GM19438 (cell line): ENCODE measurements at regions not wholly inside any gene's neighbourhood (a gene's known extent, or its start where the extent isn't known, plus 50 kb on each side); places are given as distances from the start of the nearest gene placed in this dataset.

Source experiments
- ATAC-seq: cut with Tn5 transposase; IDR thresholded peaks from one replicate; pipeline ENCODE4 v1.9.1; 2021; ENCODE audit warnings: low read depth; ENCODE audit not compliant: unreplicated experiment

DNA sequence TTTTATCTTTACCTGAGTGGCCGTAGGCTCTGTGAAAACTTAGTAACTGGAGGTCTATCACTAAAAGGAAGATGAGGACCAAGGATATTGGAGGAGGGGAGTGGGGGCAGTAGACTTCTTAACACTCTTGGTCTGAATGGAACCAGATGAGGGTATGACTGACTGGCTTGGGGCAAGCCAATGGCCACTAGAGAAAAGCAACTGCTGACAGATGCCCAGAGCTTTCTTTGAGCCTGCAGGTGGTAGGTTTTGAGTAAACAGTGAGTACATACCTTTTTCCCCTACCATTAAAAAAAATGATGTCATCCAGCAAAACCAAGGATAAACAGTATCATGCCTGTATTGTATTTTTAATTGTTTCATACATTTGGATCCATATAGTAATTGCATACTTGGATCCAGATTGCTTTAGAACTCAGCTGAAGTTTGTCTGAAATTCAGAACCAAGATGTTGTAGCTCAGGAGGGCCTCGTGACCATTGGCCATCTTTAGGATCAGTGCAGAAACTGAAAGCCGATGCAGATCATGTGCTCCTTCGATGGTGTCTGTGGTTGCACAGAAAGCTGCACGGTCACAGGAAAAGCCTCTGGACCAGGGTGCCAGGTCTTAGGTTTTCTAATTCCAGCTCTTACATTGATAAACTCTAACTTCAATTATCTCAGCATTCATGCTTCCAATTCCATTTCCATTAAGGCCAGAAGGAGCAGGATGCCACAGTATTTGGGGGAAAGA, 131.0 kb downstream of the PDGFRA start:
- no peak for ATAC-seq

DNA sequence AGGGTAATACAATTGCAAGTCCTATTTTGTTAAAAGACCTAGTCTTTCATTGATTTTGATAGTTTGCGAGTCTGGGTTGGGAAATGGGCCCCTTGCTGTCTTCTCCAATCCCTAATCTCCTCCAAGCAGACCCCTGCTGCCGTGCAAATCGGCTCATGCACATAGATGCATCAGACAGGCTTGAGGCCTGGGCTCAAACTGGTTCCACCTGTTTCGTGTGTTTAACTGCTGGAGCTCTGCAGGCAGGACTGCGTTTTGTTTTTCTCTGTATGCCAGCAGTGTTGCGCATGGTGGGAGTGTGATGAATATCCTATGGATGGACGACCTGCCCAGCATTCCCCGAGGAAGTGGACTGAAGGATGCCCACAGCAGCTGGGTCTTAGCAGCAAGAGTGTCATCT, 133.9 kb downstream of the PDGFRA start:
- ATAC-seq: no peak

DNA sequence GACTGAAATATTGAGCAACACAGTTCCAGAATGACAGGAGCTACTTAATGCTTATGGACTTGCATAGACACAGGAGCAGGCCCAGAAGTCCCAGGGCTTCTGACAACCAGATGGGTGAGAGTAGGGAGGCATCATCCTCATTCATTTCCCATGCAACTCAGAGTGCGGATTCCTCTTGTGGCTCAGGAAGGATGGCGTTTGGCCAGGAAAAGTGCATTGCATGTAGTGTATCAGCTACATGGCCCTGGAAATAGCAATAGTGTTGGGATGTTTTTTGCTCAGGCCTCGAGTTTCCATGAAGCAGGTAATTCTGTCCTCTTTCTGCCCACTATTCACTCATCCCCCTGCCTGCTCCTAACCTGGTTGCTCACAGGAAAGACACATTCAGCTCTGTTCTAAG, 136.6 kb downstream of the PDGFRA start:
- no peak for ATAC-seq

DNA sequence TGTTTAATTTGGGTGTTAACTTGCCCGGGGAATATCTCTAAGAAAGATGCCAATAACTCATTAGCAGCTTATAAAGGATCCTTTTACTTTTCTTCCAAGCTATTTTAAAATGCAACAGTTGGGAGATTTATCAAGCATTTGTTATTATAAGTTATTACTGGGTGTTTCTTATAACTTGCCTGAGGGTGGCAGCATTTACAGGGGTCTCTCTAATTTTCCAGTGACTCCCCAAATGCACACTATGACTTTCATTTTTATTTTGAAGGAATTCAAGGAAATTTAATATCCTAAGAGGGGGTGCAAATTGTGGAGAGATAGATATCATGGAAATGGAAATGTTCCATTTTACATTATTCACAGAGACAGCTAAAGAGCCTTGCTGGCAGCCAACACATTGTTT, 138.0 kb downstream of the PDGFRA start:
- ATAC-seq: no peak

DNA sequence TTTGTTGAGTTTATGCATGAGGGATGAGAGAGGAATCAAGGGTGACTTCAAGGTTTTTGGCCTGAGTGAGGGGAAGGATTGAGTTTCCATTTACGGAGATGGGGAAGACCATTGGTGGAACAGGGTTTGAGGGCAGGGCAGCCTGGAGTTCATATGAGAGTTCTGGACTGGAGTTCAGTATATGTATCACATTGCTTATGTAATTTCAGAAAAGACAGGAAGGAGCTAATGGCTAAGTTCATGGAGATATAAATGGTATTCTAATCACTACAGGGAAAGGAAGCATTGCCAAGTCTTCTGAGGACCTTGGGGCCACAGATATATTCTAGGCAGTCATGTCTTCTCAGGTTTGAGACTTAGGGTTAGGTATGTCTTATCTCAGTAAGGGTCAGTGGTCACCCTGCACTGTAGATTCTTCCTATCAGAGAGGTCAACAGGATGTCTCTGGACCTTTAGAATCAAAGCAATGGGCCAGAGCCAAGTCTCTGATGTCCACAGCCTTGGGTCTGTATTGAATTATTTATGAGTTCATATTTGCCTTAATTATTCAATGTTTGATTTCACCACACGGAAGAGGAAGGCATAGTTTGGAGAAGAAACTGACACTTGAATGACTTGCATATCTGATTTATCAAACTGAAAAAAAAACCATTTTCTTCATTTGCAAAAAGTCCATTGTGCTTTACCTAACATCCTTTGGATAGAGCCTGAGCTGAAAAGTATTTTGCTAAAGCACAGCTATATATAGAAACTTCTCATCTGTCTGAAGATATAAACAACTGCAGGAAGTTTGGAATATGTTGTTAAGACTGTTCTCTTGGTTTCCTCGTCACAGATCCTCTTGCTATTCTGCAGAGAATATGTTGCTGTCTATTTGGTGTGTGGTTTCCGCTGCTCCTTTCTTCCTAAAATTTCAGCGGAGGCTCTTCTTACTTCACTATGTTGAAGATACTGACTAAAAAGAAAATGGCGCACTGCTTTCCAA, 139.5 kb downstream of the PDGFRA start:
- ATAC-seq: no peak

DNA sequence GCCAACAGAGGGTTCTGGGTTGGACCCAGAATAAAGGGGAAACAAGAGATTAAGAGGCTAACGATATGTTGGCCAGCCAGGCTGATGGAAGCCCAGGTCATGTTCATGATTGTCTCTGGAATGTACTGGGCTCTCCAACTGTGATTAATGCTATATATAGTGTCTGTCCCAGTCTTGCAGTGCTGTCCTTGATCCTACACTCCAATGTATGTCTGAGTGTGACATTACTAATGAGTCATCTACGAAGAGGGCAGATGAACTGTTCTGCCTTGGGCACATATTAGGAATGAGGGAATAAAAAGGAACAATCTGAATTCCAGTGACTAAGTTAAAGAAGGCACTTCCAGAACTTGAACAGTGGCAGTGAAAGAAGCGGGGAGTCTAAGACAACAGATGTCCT, 142.1 kb downstream of the PDGFRA start:
- no peak for ATAC-seq

DNA sequence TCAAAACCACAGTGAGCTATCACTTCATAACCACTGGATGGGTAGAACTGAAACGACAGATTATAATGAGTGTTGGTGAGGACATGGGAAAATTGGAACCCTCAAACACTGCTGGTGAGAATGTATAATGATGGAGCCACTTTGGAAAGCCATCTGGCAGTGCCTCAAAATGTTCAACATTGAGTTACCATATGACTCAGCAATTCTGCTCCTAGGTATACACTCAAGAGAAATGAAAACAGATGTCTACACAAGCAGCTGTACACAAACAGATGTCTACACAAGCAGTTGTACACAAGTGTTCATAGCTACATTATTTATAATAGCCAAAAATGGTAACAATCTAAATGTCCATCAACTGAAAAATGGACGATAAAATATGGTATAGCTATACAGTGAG, 143.9 kb downstream of the PDGFRA start:
- ATAC-seq: no peak

DNA sequence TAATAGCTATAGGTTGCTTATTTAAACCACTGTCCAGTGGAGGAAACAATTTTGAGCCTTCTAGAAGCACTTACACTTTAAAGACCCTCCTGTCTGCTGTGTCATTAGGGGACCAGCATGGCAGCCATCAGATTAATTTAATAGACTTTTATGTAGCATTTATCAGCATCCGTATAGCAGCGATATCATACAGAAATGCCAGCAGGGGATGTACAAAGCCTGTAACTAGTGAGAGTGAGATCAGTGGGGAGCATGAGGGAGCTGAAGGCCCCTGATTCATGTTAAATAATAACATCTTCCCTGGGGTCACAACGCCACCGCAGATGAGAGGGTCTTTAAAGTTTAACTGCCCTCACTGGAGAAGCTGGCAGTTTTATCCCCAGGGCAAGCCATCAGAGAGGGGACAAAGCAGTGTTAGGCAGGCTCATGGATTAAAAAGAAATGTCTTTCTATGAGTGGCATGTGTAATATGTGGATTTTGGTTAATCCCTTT, 144.7 kb downstream of the PDGFRA start:
- ATAC-seq: no peak

DNA sequence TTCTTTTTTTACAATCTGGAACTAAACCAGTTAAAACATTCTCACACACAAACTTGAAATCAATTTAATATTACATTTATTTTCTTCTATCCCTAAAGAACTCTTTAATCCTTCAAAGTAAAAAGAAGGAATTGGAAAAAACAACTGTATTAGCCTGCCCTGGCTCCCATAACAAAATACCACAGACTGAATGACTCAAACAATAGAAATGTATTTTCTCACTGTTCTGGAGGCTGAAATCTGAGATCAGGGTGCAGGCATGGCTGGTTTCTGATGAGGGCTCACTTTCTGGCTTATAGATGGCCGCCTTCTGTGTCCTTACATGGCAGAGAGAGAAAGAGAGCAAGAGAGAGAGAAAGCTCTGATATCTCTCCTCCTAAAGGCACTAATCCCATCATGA, 149.4 kb downstream of the PDGFRA start:
- ATAC-seq: no peak

DNA sequence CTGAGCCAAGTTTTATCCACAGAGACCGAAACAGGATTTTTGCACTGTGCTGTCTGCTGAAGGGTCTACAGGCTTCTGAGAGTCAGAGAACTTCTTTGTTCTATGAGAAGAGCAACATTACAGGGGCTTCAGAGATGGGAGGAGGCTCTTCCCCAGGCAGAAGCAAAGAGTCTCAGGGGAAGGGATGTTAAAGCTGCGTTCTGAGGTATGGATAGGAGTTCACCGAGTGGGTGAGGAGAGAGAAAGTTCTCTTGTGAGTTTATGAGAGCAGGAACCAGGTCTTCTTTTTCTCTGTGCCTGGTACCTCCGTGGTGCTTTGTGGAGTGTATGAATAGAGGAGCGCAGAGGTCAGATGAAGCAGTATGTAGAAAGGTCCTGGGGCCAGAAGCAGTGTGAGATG, 155.1 kb downstream of the PDGFRA start:
- no peak for ATAC-seq

DNA sequence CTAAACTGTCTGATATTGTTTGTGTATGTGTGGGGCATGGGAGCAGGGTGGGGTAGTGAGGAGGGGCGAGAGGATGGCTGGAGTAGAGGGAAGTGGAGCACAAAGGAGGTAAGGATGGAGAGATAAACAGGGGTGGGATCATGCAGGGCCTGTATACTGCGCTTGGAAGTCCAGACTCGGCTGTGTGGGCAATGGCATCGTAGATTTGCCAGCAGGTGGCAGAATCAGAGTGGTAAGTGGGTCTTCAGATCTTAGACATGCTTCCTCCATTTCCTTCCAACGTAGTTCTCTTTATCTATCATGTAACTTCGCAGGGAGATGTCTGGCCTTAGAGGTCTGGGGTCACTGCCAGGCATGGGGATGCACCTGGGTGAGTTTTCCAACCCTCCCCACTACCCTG, 155.5 kb downstream of the PDGFRA start:
- ATAC-seq: no peak

DNA sequence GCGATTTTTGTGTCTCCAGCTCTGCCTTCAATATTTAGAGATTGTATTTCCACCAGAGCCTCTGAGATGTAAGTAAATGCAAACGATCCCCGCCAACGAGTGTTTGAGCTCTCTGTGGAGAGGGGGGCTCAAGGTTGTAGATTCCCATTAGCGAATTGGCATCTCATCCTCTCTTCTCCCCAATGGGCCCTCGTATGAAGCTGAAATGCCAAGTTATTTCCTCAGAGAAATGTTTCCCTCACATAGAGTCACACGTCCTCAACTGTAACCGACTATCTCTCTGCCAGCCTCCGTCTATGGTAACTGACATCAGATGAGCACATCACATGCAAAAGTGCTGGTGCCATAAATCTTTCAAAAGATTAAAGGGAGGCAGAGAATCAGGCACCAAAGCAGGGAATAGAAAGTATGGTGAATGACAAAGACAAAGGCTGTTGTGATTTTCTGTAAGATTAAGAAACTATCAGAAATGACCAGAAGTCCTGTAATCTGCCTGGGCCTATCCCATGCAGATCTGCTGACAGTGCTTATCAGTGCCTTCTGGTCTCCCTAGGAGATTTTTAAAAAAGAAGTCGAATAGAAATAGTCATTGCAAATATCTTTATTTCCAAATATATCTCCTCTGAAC, 157.1 kb downstream of the PDGFRA start:
- no peak for ATAC-seq

DNA sequence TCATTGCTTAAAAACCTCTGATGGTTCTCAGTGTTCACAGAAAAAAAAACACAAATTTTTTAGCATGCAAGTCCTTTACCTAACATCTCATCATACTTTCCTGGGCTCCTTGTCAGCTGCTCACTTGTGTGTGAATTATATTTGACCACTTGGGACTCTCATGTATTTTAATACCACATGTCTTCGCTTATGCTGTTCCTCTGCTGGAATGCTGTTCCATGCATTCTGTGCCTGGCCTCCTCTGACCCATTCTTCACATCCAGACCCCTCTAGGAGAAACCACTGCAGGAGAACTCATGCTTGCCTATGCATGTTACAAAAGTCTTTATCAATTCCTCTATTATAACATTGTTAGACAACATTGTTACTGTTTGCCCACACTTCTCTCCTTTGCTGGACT, 157.6 kb downstream of the PDGFRA start:
- ATAC-seq: no peak

DNA sequence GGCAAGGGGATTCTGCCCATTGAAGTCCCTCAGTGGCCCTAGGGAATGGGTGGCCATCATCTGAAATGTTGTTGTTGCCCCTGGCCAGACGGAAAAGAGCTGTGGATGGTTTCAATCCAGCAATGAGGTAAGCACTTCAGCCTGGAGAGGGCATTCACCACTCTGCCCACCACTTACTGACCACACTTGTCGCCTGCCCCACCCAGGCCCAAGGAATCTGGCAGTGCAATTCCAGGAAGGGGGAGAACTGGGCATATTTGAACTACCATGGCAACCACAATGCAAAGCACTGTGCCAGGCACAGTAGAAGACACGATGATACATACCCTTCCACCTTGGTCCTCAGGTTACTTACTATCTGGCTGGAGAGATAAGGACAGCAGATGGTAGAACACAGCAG, 161.6 kb downstream of the PDGFRA start:
- no peak for ATAC-seq

DNA sequence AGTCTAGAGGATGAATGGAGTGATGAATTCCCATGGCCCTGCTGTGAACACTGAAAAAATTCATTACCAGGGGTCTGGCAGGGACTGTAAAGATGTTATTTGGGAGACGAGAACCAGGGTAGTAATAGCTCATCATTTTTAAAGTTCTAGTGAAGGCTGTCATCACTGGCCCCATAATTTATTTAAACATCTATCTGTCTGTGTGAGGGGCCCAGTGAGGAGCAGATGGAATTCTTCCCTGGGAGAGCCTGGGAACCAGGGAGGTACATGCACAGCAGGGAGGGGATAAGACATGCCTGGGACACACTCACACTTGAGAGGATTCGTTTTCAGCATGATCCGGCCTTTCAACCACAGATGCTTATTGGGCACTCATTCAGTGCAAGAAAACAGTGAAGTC, 162.0 kb downstream of the PDGFRA start:
- ATAC-seq: no peak

DNA sequence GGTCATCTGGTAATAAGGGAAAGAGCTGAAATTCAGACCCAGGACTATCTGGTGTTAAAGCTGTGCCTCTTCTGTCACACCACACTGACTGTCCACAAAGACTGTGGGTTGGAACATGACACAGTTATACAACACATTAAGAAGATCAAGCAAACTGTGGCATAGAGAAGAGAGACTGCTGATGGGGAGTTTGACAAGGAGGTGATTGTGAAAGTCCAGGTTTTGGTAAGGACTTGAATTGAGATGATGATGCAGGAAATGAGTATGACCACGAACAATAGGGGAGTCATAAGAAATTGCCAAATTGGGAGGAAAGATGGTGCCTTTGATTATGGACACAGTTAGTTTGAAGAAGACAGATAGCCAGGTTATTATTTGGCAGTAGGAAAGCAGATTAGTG, 163.4 kb downstream of the PDGFRA start:
- ATAC-seq: no peak

DNA sequence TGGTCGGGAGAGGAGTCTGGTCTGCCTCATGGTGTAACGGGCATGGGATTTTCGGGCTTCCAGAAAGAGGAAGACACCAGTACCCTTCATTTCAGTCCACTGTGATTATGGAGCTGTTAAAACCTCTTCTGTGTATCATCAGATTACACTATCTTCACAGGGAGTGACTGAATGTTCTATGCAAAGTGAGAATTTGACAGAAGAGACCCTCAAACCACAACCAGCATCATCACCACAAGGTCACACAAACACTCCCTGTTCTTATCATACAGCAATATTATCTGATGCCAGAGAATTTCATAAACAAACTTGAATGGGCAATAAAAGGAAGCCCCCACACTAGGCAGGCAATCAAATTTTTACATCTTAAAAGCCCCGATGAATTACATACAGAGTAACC, 164.2 kb downstream of the PDGFRA start:
- no peak for ATAC-seq

DNA sequence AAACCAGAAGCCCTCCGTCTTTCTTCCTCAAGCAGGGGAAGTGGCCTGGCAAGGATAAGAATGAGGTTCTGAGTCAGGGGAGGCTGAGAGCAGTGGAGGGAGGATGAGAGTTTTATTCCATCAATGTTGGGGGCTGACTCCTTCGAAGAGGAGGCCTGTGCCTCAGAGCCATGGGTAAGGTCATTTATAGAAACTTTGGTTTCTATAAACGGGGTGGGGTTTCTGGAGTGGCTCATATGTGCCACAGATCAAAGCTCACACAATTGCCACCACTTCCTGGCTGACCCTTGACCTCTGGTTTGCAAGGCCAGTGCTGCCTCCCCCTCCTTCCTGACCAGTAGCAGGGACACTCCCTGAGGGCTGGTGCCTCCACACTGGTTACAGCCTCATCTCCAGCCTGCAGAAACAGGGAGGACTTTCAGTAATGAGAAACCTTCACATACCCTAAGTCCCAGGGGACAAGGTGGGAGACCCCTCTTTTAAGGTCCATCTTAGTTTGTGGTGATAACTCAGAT, 166.0 kb downstream of the PDGFRA start:
- no peak for ATAC-seq

DNA sequence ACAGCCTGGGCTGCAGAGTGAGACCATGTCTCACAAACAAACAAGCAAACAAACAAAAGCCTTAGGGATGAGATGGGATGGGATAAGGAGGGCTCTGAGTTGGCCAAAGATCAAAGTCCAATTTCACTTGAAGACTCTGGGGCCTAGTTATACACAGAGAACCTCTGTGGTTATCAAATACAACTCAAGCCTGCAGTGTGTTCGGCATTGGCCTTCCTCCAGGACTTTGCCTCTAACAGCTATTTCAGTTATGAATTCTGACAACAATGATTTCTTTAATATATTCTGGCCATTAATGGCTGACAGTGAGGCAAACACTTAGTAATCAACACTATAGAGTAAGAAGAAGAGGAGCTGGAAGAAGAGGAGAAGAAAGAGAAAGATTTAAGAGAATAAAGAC, 171.1 kb downstream of the PDGFRA start:
- ATAC-seq: no peak

DNA sequence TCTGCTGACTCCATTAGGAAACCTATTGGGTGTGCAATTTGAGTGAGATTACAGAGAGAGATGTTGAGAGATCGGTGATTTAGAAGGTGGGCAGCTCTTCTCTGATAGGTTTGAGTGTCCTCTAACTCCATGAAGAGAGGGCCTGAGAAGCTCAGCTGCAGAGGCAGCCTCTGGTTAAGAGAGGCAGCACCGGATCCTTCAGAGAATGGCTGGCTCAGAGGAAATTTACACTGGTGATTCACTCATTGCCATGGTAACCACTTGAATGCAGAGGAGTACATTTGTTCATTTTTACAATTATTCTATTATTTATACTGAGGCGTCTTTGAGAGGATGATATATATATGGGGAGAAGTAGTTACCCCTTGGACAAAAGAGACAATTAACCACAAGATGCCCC, 171.7 kb downstream of the PDGFRA start:
- no peak for ATAC-seq

DNA sequence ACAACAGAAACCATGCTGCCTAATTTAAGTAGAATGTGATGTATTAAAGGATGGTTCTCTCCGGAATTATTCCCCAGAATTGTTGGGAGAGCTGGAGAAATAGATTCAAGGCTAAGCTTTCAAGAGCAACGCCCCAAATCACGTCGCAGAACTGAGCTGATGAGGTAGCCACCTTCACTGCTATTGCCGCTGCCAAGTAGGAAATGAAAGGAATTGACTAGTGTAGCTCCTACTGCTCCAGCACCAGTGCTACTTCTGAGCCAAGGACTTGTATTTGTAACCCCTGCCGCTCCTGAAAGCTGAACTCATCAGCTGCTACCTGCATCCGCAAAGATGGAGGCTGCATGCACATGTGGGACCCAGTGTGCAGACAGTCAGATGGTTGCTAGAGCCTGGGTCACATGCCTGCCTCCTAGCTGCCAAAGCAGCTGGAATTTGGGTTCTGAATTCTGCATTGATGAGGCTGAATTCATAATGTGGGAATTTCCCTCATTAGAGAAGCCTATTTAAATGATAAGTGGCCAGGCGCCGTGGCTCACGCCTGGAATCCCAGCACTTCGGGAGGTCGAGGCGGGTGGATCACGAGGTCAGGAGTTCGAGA, 173.9 kb downstream of the PDGFRA start:
- ATAC-seq: no peak
